NCI-H187 (cell line): ENCODE measurements at regions not wholly inside any gene's neighbourhood (a gene's known extent, or its start where the extent isn't known, plus 50 kb on each side); places are given as distances from the start of the nearest gene placed in this dataset.

Experiments used
- DNase-seq, 2 experiments: peaks; one replicate each; lab custom pipeline; 2025; lab: John Stamatoyannopoulos, UW

DNA sequence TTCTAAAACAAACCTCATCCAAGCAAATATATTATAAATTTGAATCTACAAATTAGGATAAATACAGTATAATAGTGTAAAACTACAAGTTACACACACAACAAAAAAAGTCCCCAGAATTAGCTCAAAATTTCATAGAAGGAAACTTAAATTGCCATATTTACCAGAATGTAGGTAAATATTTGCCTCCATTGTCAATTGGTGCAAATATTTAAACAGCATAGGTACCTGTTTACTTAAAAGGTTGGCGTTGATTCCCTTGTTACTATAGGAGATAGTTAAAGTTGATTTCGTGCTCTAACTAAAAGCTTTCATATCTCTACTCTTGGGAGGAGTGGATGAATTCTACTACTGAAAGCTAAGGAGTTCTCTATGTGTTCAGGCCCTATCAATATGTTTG lies 111.6 kb upstream of the TENT5A start:
- DNase-seq, result no peak

DNA sequence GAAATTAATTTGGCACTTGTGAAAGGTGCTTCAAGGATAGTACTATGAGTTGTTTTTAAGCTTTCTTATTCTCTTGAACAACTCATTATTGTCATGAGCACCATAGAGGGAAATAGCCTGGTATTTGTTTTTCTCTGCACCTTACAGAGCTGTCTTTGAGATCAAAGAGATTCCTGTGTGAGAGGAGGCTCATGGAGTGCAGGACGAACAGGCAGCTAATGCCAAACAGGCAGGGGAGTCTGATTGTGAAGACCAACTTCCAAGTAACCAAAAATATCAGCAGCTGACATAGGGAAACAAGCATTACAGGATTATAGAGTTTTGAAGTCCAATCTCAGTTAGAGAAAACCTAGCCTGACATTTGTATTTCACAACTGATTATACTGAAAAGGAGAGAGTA lies 110.6 kb upstream of the TENT5A start:
- DNase-seq, result no peak

DNA sequence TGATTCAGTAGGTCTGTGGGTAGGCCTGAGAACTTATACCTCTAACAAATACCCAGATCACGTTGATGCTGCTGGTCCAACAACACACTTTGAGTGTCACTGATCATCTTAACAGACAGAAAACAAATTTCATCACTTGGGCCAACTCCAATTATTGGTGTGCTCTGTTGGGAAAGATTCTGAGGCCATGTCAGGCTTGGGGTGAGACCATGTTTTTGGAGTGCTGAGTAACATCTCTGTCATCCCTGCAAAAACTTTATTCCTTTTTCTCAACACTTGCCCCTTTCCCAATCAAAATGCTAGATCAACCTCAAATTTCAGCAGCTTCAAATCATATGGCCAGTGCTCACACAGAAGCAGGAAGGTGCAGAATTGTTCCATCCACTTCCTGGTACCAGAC lies 108.8 kb upstream of the TENT5A start:
- no peak for DNase-seq

DNA sequence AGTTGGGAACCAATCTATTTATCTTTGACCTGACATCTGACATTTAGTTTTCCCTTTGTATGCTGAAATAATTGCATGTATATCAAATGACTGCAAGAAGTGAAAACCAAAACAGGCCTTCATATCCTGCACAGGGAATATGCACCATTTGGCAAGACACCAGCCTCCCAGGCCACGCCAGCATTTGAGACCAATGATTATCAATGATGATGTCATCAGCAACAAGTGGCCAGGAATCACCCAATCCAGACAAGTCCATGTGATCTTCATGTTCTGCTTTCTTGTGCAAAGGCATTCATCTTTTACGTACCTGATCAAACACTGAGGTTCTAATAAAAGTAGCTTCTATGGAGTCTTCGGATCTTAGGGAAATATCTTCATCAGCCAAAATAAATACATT lies 107.4 kb upstream of the TENT5A start:
- DNase-seq, result no peak

GRCh38 chr6:81857812-81858211 lies 105.3 kb upstream of the TENT5A start:
- DNase-seq, result no peak

DNA sequence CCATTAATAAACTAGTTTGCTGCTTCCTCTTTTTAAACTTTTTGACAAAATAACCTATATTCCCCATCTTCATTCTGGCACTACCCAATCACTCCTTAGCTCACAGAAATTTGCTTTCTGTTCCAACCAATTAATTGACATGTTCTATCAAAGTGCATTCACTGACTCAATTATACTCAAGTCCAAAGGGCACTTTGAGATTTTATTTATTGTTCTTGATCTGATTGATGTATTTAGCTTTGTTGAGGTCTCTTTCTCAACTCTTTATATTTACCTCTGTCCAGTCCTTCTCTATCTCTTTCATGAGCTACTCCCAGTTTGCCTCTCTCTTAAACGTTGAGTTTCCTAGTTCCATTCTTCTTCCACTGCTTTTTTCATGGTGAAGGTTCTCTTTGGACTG lies 104.4 kb upstream of the TENT5A start:
- no peak for DNase-seq

GRCh38 chr6:81854474-81854873 lies 102.0 kb upstream of the TENT5A start:
- no peak for DNase-seq

DNA sequence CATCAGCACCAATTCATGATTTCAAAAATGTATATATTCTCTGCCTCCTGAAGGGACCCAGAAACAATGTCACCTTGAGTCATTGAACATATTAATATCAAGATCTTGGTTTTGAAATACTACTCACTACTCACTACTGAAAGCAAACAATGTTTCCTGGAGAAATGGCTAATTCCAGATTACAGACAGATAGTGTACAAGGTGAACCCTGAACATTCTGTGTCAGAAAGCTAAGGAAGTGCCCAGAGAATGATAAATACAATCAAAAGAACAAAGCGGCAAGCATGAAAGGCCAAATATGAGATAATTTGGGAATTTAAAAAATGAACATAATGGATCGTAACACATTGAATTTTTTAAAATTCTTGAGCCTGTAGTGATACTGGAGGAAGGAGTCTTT lies 101.5 kb upstream of the TENT5A start:
- DNase-seq, result no peak

GRCh38 chr6:81849248-81849647 lies 96.8 kb upstream of the TENT5A start:
- no peak for DNase-seq

GRCh38 chr6:81847866-81848265 lies 95.4 kb upstream of the TENT5A start:
- no peak for DNase-seq

GRCh38 chr6:81844686-81845085 lies 92.2 kb upstream of the TENT5A start:
- DNase-seq, result no peak

GRCh38 chr6:81843302-81843701 lies 90.8 kb upstream of the TENT5A start:
- no peak for DNase-seq

- no peak for DNase-seq
Measured at GRCh38 chr6:81842254-81842653, 89.8 kb upstream of the TENT5A start.

GRCh38 chr6:81838724-81839426 lies 86.4 kb upstream of the TENT5A start:
- DNase-seq, result no peak

GRCh38 chr6:81838031-81838430 lies 85.5 kb upstream of the TENT5A start:
- DNase-seq, result no peak

- no peak for DNase-seq
Measured at GRCh38 chr6:81834141-81834681, 81.7 kb upstream of the TENT5A start.

DNA sequence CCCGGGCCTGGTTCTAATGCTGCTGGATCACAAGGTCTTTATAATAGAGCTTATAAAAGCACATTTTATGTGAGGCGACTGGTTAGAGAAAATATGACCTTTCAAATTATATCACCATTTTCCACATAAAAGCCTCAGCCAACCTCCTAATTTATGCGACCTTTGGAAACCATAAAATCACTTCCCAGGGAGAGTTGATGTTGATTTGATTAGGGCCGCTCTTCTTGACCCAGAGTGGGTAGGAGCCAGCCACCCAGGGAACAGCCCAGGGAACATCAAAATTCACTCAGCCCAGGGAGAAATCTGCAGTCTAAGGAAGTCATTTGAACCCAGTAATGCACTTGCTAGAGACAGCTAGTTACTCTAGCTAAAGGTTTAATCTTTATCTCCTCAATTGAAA lies 79.8 kb upstream of the TENT5A start:
- no peak for DNase-seq

GRCh38 chr6:81831274-81831673 lies 78.8 kb upstream of the TENT5A start:
- DNase-seq, result no peak

DNA sequence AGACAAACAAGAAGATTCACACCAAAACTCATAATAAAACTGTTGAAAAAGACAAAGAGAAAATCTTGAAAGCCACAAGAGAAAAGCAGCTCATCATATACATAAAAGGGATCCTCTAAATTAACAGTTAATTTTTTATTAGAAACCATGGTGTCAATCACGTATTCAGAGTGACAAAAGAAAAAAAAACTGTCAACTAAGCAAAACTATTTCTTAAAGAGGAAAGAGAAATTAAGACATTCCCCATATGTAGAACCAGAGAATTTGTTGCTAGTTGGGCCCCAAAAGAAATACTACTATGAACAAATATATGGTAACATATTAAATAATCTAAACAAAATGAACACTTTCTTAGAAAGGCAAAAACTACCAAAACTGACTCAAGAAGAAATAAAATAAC lies 74.3 kb upstream of the TENT5A start:
- DNase-seq, result no peak

GRCh38 chr6:81822568-81822967 lies 70.1 kb upstream of the TENT5A start:
- DNase-seq, result no peak

- no peak for DNase-seq
Measured at GRCh38 chr6:81821449-81821848, 69.0 kb upstream of the TENT5A start.

DNA sequence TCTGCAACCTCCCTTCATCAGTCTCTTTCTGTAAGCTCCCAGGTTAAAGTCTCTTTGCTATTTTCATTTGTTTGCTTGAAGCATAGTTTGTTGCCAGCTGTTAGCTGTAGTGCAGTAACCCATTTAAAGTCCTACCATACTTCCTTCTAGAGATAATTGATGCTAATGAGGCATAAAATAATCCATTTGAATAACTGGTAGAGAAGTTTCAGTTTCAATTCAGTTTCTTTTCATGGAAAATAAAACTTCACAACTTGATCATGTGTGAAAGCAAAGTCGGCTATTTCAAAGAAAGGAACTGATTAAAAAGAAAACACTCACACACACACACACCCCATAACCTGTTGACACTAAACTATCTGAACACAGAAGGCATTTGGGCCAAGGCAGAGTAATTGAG lies 68.5 kb upstream of the TENT5A start:
- DNase-seq, result no peak

- DNase-seq, result no peak
Measured at GRCh38 chr6:81820422-81820821, 67.9 kb upstream of the TENT5A start.

- DNase-seq, result no peak
Measured at GRCh38 chr6:81819767-81820166, 67.3 kb upstream of the TENT5A start.
